Suprapubic skin (tissue), 3 donors: ENCODE measurements at regions not wholly inside any gene's neighbourhood (a gene's known extent, or its start where the extent isn't known, plus 50 kb on each side); places are given as distances from the start of the nearest gene placed in this dataset.

ENCODE experiments used
- CTCF ChIP-seq, 2 donors: fragments of 200-600 bp in 1 of 2; fragments of 450-650 bp in 1 of 2; sonication (generic) in 1 of 2; IDR thresholded peaks; one replicate each; pipeline ENCODE4 v1.5.1; 2016 to 2019; ENCODE audit warnings: antibody characterized with exemption in 2 of 2, mild to moderate bottlenecking in 1 of 2, moderate library complexity in 1 of 2
- POLR2AphosphoS5 ChIP-seq, 3 donors: sonication (generic); formaldehyde crosslinking; IDR thresholded peaks; one replicate each; pipeline ENCODE4 v1.6.1; 2017; ENCODE audit warnings: antibody characterized with exemption in 3 of 3

GRCh38 chr6:85828973-85829372 is 186.3 kb upstream of the SYNCRIP start:
- TF ChIP-seq CTCF (IDR thresholded peaks at IDR 0.05) (no peak), POLR2AphosphoS5 (IDR thresholded peaks at IDR 0.05) (no peak)
